ENCODE measurements at regions not wholly inside any gene's neighbourhood (a gene's known extent, or its start where the extent isn't known, plus 50 kb on each side); places are given as distances from the start of the nearest gene placed in this dataset.

DNA sequence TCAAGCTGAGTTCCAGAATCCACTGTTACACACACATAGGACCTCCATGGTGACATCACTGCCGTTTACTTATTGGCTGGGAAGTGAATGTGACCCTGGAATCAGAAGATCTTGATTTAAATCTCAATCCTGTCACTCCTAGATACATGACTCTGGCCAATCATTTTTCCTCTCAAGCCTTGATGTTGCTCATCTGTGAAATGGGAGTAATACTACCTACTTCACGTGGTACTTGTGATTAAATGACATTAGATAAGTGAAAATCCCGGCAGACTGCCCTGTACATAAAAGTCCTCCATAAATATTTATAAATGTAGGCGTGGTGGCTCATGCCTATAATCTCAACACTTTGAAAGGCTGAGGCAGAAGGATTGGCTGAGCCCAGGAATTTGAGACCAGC, 88.0 kb upstream of the SVIL start:
- no peak for DNase-seq (ENCODE audit: low spot score)
- no peak for TF ChIP-seq CTCF (IDR thresholded peaks at IDR 0.05; ENCODE audit: extremely low read depth, missing control alignments)

DNA sequence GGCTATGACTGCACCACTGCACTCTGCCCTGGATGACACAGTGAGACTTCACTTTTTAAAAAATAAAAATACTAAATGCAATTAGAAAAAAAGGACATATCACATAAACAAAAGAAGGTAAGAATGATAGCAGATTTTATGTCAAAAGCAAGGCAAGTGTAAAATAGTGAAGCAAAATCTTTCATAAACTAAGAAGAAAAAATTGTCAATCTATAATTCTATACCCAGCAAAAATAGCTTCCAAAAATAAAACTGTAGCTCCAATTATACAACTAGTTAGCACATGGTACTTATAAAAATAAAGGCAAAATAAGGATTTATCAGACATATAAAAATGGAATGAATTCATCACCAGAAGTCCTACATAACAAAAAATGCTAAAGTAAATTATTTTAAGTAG, 85.4 kb upstream of the SVIL start:
- no peak for TF ChIP-seq CTCF (IDR thresholded peaks at IDR 0.05; ENCODE audit: extremely low read depth, missing control alignments)
- no peak for DNase-seq (ENCODE audit: low spot score)

DNA sequence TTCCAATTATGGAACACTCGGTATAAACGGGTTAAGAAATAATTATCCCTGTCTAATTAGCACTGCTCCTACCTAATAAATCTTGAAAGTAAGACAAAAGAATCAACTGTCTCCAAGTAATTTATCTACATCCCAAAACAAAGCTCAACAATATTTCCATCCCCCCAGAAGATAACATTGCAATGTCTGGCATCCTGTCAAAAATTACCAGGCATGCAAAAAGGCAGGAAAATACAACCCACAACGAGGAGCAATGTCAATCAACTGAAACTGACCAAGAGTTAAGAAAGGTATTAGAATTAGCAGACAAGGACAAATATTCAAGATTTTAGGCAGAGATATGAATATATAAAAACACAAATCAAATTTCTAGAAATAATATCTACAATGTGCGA, 84.5 kb upstream of the SVIL start:
- no peak for TF ChIP-seq CTCF (IDR thresholded peaks at IDR 0.05; ENCODE audit: extremely low read depth, missing control alignments)

GRCh38 chr10:29715296-29715695, 80.5 kb upstream of the SVIL start:
- TF ChIP-seq CTCF (IDR thresholded peaks at IDR 0.05; ENCODE audit: extremely low read depth, missing control alignments) = no peak
- DNase-seq (ENCODE audit: low spot score) = no peak

More for the DNA sequence above, 84.5 kb upstream of the SVIL start:
- no peak for DNase-seq (ENCODE audit: low spot score)

DNA sequence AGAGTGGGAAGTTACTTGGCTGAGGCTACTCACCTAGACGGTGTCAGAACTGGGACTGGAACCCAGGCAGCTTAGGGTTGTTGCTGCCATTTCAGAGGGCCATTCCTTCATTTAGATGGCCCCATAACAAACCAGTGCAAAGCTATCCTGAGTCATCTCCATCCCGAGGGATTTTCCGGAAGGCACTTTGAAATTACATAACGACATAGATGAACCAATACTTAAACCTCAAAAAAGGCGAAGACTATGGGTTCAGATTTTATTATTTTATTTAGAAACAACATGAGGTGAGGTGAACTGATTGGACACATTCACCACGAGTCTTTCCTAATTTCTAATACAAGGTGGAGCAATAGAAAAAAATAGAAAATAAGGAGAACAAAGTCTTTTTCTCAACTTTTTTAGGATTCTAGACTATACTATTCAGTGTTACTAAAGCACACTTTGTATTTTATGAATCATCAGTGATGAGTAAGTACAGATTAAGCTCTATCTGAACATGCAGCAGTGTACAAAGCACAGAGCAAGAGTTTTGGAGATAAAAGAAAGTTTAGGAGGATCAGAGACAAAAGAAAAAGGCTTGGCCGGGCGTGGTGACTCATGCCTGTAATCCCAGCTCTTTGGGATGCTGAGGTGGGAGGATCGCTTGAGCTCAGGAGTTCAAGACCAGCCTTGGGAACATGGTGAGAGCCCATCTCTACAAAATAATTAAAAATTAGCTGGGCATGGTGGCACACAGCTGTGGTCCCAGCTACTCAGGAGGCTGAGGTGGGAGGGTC, 79.5 kb upstream of the SVIL start:
- no peak for DNase-seq (ENCODE audit: low spot score)
- no peak for TF ChIP-seq CTCF (IDR thresholded peaks at IDR 0.05; ENCODE audit: extremely low read depth, missing control alignments)

DNA sequence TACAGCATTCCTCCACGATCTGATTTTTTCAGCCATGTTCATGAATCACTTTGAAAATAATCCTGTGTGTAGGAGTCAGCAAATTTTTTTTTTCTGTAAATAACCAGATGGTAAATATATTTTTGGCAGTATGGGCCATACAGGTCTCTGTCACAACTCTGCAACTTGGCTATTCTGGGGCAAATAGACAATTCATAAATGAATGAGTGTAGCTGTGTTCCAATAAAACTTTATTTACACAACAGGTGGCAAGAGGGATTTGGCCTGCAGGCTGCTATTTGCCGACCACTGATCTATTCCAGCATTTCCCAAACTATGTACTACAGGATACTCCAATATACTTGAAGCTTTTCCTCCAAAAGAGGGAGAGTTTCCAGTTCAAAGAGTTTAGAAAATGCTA, 78.7 kb upstream of the SVIL start:
- no peak for TF ChIP-seq CTCF (IDR thresholded peaks at IDR 0.05; ENCODE audit: extremely low read depth, missing control alignments)
- no peak for DNase-seq (ENCODE audit: low spot score)

- no peak for DNase-seq (ENCODE audit: low spot score)
- no peak for TF ChIP-seq CTCF (IDR thresholded peaks at IDR 0.05; ENCODE audit: extremely low read depth, missing control alignments)
Observed at GRCh38 chr10:29712108-29712507, 77.3 kb upstream of the SVIL start.

Data from GM20000 (cell line).